ENCODE measurements at regions not wholly inside any gene's neighbourhood (a gene's known extent, or its start where the extent isn't known, plus 50 kb on each side); places are given as distances from the start of the nearest gene placed in this dataset.

DNA sequence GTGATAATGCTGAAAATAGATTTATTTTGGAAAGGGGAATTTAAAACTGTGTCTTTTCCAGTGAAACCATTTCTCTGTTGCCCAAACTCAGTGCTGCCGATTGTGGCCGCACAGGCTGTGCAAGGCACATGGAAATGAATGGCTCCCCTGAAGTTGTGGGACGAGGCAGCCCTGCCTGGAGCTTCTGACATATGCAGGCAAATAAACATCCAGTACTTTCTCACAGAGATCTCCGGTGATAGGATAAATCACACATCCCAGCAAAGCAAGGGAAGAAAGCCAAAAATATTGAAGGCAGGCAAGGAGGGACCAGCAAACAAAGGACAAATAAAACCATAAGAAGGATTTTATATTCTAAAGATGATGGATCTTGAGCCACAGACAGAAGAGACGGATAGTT lies 464.5 kb downstream of the MTRR start:
- H3K4me3 ChIP-seq: no peak overlapping the region
- peak in 1 of 3 donors; percentile 16 for DNase-seq
- no peaks in the 10 kb centered on the region for H3K9me3 ChIP-seq (ENCODE audit: control insufficient read depth in 4 of 4, insufficient read depth in 3 of 4, low read length in 3 of 4)
- peaks cover 0 to 5% (median 0%) of the 10 kb centered on the region in 3 donors for H3K27me3 ChIP-seq (ENCODE audit: control insufficient read depth in 3 of 3, insufficient read depth in 3 of 3, low read length in 2 of 3)
- H3K36me3 ChIP-seq (ENCODE audit: control insufficient read depth in 4 of 4, insufficient read depth in 4 of 4, low read length in 4 of 4): no peaks in the 10 kb centered on the region
- WGBS, 2 donors: 54 to 58% methylated on average over 5 of the region's 5 CpGs
- no peak overlapping the region for H3K27ac ChIP-seq (ENCODE audit: low read depth in 1 of 2, low read length in 1 of 2)
- no peak for ATAC-seq (ENCODE audit: insufficient read depth, low FRiP score)
- no peaks in the 10 kb centered on the region for H3K4me1 ChIP-seq (ENCODE audit: control insufficient read depth in 5 of 5, insufficient read depth in 5 of 5, low read length in 5 of 5)
- TF ChIP-seq CTCF (IDR thresholded peaks at IDR 0.05; ENCODE audit: control extremely low read depth, extremely low read depth): no peak
- no peak overlapping the region for H3K9ac ChIP-seq (ENCODE audit: insufficient read depth in 1 of 2, low read length in 2 of 2)

GRCh38 chr5:8333977-8334376 lies 465.0 kb downstream of the MTRR start:
- Histone ChIP-seq H3K27me3 (ENCODE audit: control insufficient read depth in 3 of 3, insufficient read depth in 3 of 3, low read length in 2 of 3) (peaks cover 0 to 5% (median 0%) of the 10 kb centered on the region in 3 donors), H3K4me3 (no peak overlapping the region), H3K9ac (ENCODE audit: insufficient read depth in 1 of 2, low read length in 2 of 2) (no peak overlapping the region), H3K9me3 (ENCODE audit: control insufficient read depth in 4 of 4, insufficient read depth in 3 of 4, low read length in 3 of 4) (no peaks in the 10 kb centered on the region), H3K4me1 (ENCODE audit: control insufficient read depth in 5 of 5, insufficient read depth in 5 of 5, low read length in 5 of 5) (no peaks in the 10 kb centered on the region), H3K27ac (ENCODE audit: low read depth in 1 of 2, low read length in 1 of 2) (no peak overlapping the region), H3K36me3 (ENCODE audit: control insufficient read depth in 4 of 4, insufficient read depth in 4 of 4, low read length in 4 of 4) (no peaks in the 10 kb centered on the region)
- ATAC-seq (ENCODE audit: insufficient read depth, low FRiP score) (no peak), DNase-seq (no peak)
- TF ChIP-seq CTCF (IDR thresholded peaks at IDR 0.05; ENCODE audit: control extremely low read depth, extremely low read depth): no peak
- 26 to 45% methylated on average over 1 of the region's 1 CpG for whole genome bisulfite sequencing, 2 donors

DNA sequence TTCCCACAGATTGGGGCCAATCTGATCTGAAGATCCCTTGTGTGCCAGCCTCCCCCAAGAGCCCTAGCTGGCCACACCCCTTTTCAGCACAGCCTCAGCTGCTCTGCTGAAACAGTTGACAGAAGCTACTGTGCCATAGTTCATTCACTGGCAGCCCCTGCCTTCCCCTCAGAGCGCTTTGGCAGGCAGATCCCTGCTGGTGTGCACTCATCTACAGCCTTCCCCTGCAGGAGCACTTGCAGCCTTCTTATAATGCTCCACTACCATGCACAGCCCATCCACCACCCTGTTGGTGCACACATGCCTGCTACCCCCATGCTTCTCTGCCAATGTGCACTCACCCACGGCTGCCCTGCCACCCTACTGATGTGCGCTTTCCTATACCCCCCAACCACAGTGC lies 471.3 kb downstream of the MTRR start:
- Histone ChIP-seq H3K4me3 (no peak overlapping the region), H3K27me3 (ENCODE audit: control insufficient read depth in 3 of 3, insufficient read depth in 3 of 3, low read length in 2 of 3) (no peaks in the 10 kb centered on the region), H3K9ac (ENCODE audit: insufficient read depth in 1 of 2, low read length in 2 of 2) (no peak overlapping the region), H3K36me3 (ENCODE audit: control insufficient read depth in 4 of 4, insufficient read depth in 4 of 4, low read length in 4 of 4) (no peaks in the 10 kb centered on the region), H3K27ac (ENCODE audit: low read depth in 1 of 2, low read length in 1 of 2) (no peak overlapping the region), H3K4me1 (ENCODE audit: control insufficient read depth in 5 of 5, insufficient read depth in 5 of 5, low read length in 5 of 5) (no peaks in the 10 kb centered on the region), H3K9me3 (ENCODE audit: control insufficient read depth in 4 of 4, insufficient read depth in 3 of 4, low read length in 3 of 4) (no peaks in the 10 kb centered on the region)
- no peak for TF ChIP-seq CTCF (IDR thresholded peaks at IDR 0.05; ENCODE audit: control extremely low read depth, extremely low read depth)
- WGBS, 2 donors: 75 to 90% methylated on average over 3 of the region's 3 CpGs
- ATAC-seq (ENCODE audit: insufficient read depth, low FRiP score) (no peak), DNase-seq (no peak)

GRCh38 chr5:8340739-8341344 lies 471.9 kb downstream of the MTRR start:
- Histone ChIP-seq H3K36me3 (ENCODE audit: control insufficient read depth in 4 of 4, insufficient read depth in 4 of 4, low read length in 4 of 4) (no peaks in the 10 kb centered on the region), H3K27me3 (ENCODE audit: control insufficient read depth in 3 of 3, insufficient read depth in 3 of 3, low read length in 2 of 3) (no peaks in the 10 kb centered on the region), H3K27ac (ENCODE audit: low read depth in 1 of 2, low read length in 1 of 2) (no peak overlapping the region), H3K9me3 (ENCODE audit: control insufficient read depth in 4 of 4, insufficient read depth in 3 of 4, low read length in 3 of 4) (no peaks in the 10 kb centered on the region), H3K4me3 (no peak overlapping the region), H3K4me1 (ENCODE audit: control insufficient read depth in 5 of 5, insufficient read depth in 5 of 5, low read length in 5 of 5) (no peaks in the 10 kb centered on the region), H3K9ac (ENCODE audit: insufficient read depth in 1 of 2, low read length in 2 of 2) (no peak overlapping the region)
- ATAC-seq (ENCODE audit: insufficient read depth, low FRiP score) (no peak), DNase-seq (peak in 2 of 3 donors; percentile 19 to 24)
- 41 to 48% methylated on average over 1 of the region's 1 CpG for WGBS, 2 donors
- no peak for TF ChIP-seq CTCF (IDR thresholded peaks at IDR 0.05; ENCODE audit: control extremely low read depth, extremely low read depth)

All from lung (tissue), 11 donors.